Heart right ventricle (tissue), 16 donors: ENCODE measurements at regions not wholly inside any gene's neighbourhood (a gene's known extent, or its start where the extent isn't known, plus 50 kb on each side); places are given as distances from the start of the nearest gene placed in this dataset.
A peak's percentile ranks its signal among the peaks of the same experiment; 100 is the strongest.
"Not testable (repeated sequence)": the region's sequence is repeated elsewhere in the genome, so short reads cannot be mapped to it uniquely, and the experiment has no call there.

ENCODE experiments used
- ATAC-seq, 8 donors: fragments of 200-7000 bp; cut with Tn5 transposase; one replicate each; pipeline ENCODE4 v1.9.1; 2020; ENCODE audit warnings: mild to moderate bottlenecking in 8 of 8, moderate library complexity in 8 of 8, moderate number of reproducible peaks in 1 of 8
- DNase-seq, 2 donors: peaks; one replicate each; pipeline ENCODE4 v3.0.0-alpha.2; 2020
- H3K27ac ChIP-seq, 10 donors: fragments of 200-600 bp; sonication (generic) in 2 of 10; one replicate each; pipeline versions ENCODE4 v1.5.0 to v1.8.0; 2020 to 2022; ENCODE audit warnings: mild to moderate bottlenecking in 3 of 10
- H3K27me3 ChIP-seq, 7 donors: fragments of 200-600 bp; one replicate each; pipeline ENCODE4 v1.8.0; 2021 to 2022; ENCODE audit warnings: mild to moderate bottlenecking in 2 of 7
- H3K36me3 ChIP-seq, 9 donors: fragments of 200-600 bp; sonication (generic) in 1 of 9; one replicate each; pipeline versions ENCODE4 v1.5.0 to v1.8.0; 2020 to 2022; ENCODE audit warnings: mild to moderate bottlenecking in 2 of 9
- H3K4me1 ChIP-seq, 9 donors: fragments of 200-600 bp; sonication (generic) in 1 of 9; one replicate each; pipeline versions ENCODE4 v1.5.0 to v1.8.0; 2020 to 2022; ENCODE audit warnings: mild to moderate bottlenecking in 4 of 9
- H3K4me3 ChIP-seq, 10 donors: fragments of 200-600 bp; sonication (generic) in 2 of 10; one replicate each; pipeline versions ENCODE4 v1.5.0 to v1.8.0; 2020 to 2022; ENCODE audit warnings: mild to moderate bottlenecking in 7 of 10, moderate library complexity in 2 of 10
- H3K9me3 ChIP-seq, 11 donors: fragments of 200-600 bp in 10 of 11; sonication (generic) in 2 of 11; one replicate each; pipeline versions ENCODE4 v1.5.0 to v1.8.0; 2013 to 2022; ENCODE audit warnings: mild to moderate bottlenecking in 2 of 11, control low read depth in 1 of 11, moderate library complexity in 1 of 11
- WGBS, 2 donors: extraction: QIAGEN DNeasy Blood & Tissue Kit; methylation state at CpG; one replicate each; pipeline ENCODE4 v1.1.7; 2013; ENCODE audit warnings: inconsistent platforms in 1 of 2; 5-methylcytosine and 5-hydroxymethylcytosine counted together
- intact Hi-C, 10 donors: fragments of 100-400 bp; cut with DNase I; formaldehyde crosslinking; loops; one replicate each; pipeline versions ENCODE4 v1.11.1 to v1.14.2; 2022
- TF ChIP-seq, protein P1 (sequence below), 9 donors: fragments of 200-600 bp; sonication (generic) in 2 of 9; IDR thresholded peaks; one replicate each; pipeline versions ENCODE4 v1.5.0 to v1.8.0; 2021 to 2022; ENCODE audit warnings: antibody characterized with exemption in 9 of 9, mild to moderate bottlenecking in 5 of 9, moderate library complexity in 1 of 9
- donor health status: Arrhythmogenic right ventricular cardiomyopathy.
- donor health status: ischemic (EF 13 %, LVEDD 7.1; RV severe dilation, severe dysfunction).
- donor health status: healthy with polysubstance abuse.
- donor health status: DM: no; HTN: yes; CAD: no.
- donor health status: DM: no; HTN: no; CAD: no.
- donor health status: ischemic (EF 25% LVEDD 6.9; RV normal size, moderate dysfunction).
- donor health status: ischemic (EF 25% LVEDD 5.7; RV mildly dilated, moderate dysfunction).
- donor health status: healthy.
- donor health status: DM: yes; HTN: yes; CAD: no.
- donor health status: Ischemic cardiomyopathy.
- donor health status: ischemic (EF 35%, LVEDD 5.7; RV mildly dilated, moderate dysfunction).
- donor health status: nonischemic (EF 11% LVEDD 7.7; RV severe dilation, severe dysfunction).
- donor health status: DM: yes; HTN: yes; CAD: no.
- donor health status: PGD.
- donor health status: ischemic (EF 29% LVEDD 5.4; RV normal size, mild dysfunction).
- donor health status: nonischemic (EF 23%, LVEDD 6.1; RV moderate dilation, normal function).

DNA sequence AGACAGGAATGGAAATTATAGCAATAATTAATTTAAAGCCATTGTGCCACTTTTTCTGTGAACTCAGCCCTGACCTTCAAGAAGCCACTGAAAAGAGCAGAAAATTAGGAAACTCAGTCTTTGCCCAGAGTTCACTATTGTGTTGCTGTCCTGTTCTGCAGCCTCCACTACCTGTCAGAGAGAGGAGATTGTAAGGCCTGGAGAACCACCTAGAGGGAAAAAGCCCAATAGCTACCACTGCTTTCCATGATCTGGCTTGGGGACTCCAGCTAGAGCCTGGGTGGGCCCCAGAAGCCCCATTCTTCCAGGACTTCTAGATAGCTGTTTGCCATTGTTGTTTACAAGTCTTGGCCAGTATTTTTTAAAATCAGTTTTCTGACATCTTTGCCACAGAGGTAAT is 176.1 kb upstream of the KLF7 start:
- Histone ChIP-seq H3K36me3 (no peaks in the 10 kb centered on the region), H3K4me1 (peaks cover 0 to 33% (median 20%) of the 10 kb centered on the region in 9 donors), H3K27me3 (no peaks in the 10 kb centered on the region), H3K9me3 (peaks cover 0 to 14% (median under 1%) of the 10 kb centered on the region in 11 donors), H3K4me3 (no peak overlapping the region), H3K27ac (no peak overlapping the region)
- intact Hi-C loops: loop anchor here in 4 of 10 donors (5.0 to 10.0 kb wide), 4 partner anchors 53 to 360 kb away; partner anchors contain the start of gene KLF7 (in 1 of the 4)
- TF ChIP-seq, protein P1, sequence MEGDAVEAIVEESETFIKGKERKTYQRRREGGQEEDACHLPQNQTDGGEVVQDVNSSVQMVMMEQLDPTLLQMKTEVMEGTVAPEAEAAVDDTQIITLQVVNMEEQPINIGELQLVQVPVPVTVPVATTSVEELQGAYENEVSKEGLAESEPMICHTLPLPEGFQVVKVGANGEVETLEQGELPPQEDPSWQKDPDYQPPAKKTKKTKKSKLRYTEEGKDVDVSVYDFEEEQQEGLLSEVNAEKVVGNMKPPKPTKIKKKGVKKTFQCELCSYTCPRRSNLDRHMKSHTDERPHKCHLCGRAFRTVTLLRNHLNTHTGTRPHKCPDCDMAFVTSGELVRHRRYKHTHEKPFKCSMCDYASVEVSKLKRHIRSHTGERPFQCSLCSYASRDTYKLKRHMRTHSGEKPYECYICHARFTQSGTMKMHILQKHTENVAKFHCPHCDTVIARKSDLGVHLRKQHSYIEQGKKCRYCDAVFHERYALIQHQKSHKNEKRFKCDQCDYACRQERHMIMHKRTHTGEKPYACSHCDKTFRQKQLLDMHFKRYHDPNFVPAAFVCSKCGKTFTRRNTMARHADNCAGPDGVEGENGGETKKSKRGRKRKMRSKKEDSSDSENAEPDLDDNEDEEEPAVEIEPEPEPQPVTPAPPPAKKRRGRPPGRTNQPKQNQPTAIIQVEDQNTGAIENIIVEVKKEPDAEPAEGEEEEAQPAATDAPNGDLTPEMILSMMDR (IDR thresholded peaks at IDR 0.05): peak in 4 of 9 donors; percentile 13 to 30 (median 23)
- DNase-seq (no peak), ATAC-seq (no peak)

DNA sequence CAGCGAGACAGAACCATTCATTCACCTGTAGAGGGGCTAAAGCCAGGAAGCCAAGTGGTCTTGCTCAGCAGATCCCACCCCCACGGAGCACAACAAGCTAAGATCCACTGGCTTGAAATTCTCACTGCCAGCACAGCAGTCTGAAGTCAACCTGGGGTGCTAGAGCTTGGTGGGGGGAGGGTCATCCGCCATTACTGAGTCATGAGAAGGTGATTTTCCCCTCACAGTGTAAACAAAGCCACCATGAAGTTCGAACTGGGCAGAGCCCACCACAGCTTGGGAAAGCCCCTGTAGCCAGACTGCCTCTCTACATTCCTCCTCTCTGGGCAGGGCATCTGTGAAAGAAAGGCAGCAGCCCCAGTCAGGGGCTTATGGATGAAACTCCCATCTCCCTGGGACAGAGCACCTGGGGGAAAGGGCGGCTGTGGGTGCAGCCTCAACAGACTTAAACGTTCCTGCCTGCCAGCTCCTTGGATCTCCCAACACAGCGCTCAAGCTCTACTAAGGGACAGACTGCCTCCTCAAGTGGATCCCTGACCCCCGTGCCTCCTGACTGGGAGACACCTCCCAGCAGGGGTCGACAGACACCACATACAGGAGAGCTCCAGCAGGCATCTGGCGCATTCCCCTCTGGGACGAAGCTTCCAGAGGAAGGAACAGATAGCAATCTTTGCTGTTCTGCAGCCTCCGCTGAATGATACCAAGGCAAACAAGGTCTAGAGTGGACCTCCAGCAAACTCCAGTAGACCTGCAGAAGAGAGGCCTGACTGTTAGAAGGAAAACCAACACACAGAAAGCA is 179.0 kb upstream of the KLF7 start:
- H3K36me3 ChIP-seq, DNase-seq, H3K27me3 ChIP-seq, H3K4me1 ChIP-seq, H3K27ac ChIP-seq, ATAC-seq, H3K4me3 ChIP-seq: not testable (repeated sequence)
- 72 to 80% methylated on average over 12 of the region's 12 CpGs for WGBS, 2 donors
- H3K9me3 ChIP-seq: peaks cover 0 to 44% (median 14%) of the 10 kb centered on the region in 11 donors
- intact Hi-C loops: loop anchor here in 4 of 10 donors (5.0 to 10.0 kb wide), 4 partner anchors 50 to 362 kb away; partner anchors contain the start of gene KLF7 (in 1 of the 4)

DNA sequence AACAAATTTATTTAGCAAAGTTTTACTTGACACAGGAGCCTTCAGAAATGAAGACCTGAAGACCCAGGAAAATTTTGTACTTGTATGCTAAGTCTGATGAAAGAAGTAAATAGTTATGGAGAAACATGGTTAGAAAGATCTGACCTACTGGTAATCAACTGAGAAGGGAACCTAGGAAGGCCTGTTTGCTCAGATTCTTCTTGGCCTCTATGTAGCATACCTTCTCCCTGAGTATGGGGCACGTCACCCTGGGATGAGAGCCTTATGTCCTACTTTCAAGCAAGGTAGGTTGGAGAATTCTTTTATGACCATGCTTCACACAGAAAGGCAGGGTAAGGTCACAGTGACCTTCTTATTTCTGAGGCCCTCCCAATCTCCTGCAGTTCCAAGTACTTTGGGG is 178.6 kb upstream of the CREB1 start:
- no peaks in the 10 kb centered on the region for H3K27me3 ChIP-seq
- TF ChIP-seq, protein P1 (IDR thresholded peaks at IDR 0.05): no peak
- H3K27ac ChIP-seq: no peak overlapping the region
- no peaks in the 10 kb centered on the region for H3K36me3 ChIP-seq
- no peak for ATAC-seq
- intact Hi-C loops: loop anchor here in 1 of 10 donors (10.0 kb wide), 1 partner anchor 376 kb away; no protein-coding TSS in a partner anchor
- peaks cover 0 to 39% (median 14%) of the 10 kb centered on the region in 11 donors for H3K9me3 ChIP-seq
- whole genome bisulfite sequencing, 2 donors: 91 to 96% methylated on average over 1 of the region's 1 CpG
- H3K4me1 ChIP-seq: peaks cover 0 to 5% (median 0%) of the 10 kb centered on the region in 9 donors
- DNase-seq: no peak
- no peak overlapping the region for H3K4me3 ChIP-seq

DNA sequence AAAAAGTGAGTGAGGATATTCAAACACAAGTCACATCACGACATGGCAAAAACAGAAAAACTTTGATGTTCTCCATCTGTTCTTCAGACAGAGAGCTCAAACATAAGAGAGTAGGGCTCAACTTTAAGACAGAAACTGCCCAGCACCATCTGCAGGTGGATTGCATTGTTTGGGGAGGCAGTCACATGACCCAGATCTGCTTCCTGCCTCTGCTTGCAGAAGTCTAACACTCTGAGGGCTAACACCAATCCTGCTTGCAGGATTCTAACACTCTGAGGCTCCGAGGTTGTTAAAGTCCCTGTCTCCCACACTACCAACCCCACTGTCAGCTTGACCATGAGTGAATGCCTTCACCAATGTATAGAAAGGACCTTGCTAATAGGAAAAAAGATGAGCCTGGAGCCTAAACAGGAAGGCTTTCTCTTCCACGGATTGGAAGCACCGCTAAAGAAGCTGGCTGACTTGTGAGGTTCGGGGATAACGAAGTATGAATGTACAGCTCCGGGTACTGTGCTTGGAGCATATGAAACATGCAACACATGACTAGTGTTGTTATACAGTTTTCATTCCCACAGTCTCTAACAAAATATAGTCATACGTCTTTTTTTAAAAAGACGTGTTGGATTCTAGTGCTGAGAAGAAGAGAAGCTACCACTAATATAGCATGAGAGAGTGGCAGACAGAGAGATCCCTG is 176.6 kb upstream of the CREB1 start:
- Histone ChIP-seq H3K36me3 (no peaks in the 10 kb centered on the region), H3K9me3 (peaks cover 0 to 21% (median 3%) of the 10 kb centered on the region in 11 donors), H3K27ac (no peak overlapping the region), H3K4me1 (peaks cover 0 to 5% (median 0%) of the 10 kb centered on the region in 9 donors), H3K4me3 (no peak overlapping the region), H3K27me3 (no peaks in the 10 kb centered on the region)
- DNase-seq (no peak), ATAC-seq (peak in 7 of 8 donors; percentile 14 to 73 (median 43))
- intact Hi-C loops: loop anchor here in 1 of 10 donors (10.0 kb wide), 1 partner anchor 378 kb away; no protein-coding TSS in a partner anchor
- TF ChIP-seq, protein P1 (IDR thresholded peaks at IDR 0.05): peak in 5 of 9 donors; percentile 13 to 46 (median 27)
- 81 to 84% methylated on average over 9 of the region's 9 CpGs for WGBS, 2 donors
